IPS-NIHi7 (cell line): ENCODE measurements at regions not wholly inside any gene's neighbourhood (a gene's known extent, or its start where the extent isn't known, plus 50 kb on each side); places are given as distances from the start of the nearest gene placed in this dataset.
"Not testable (repeated sequence)": the region's sequence is repeated elsewhere in the genome, so short reads cannot be mapped to it uniquely, and the experiment has no call there.

Experiments used
- DNase-seq: peaks from one replicate; pipeline ENCODE4 v3.0.0; 2012; ENCODE audit warnings: mixed read lengths; ENCODE audit errors: extremely low spot score

DNA sequence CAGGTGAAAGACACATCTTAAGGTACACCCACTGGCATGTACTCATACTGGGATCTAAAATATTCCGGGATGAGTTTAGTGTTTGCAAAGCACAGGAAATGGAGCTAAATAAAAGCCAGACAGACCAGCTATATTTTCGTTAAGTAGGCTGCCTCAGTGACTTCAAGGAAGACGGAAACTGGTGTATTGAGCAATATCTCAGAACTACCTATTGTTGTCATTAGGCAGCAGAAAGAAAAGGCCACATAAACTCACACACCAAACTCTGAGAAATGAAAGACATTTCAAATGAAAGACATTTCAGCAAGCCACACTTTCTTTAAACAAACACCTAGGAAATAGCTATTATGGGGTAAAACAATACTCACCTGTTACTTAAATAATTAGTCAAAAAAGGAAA, 761.7 kb upstream of the SEMA6D start:
- no peak for DNase-seq

DNA sequence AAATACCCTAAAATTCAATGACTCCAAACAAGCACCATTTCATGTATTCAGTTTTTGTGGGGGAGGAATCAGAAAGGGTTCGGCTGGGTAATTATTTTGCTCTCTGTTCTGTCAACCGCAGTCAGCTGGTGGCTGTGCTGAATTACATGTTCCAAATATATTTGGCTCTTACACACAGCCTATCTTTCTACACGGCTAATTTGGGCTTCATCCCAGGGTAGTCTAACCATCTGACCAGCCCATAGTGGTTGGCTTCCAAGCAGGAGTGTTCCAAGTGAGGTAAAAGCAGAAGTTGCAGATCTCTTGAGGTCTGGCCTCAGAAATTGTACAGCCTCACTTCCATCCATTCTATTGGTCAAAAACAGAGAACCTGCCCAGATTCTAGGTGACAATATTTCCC, 760.8 kb upstream of the SEMA6D start:
- DNase-seq, result no peak

DNA sequence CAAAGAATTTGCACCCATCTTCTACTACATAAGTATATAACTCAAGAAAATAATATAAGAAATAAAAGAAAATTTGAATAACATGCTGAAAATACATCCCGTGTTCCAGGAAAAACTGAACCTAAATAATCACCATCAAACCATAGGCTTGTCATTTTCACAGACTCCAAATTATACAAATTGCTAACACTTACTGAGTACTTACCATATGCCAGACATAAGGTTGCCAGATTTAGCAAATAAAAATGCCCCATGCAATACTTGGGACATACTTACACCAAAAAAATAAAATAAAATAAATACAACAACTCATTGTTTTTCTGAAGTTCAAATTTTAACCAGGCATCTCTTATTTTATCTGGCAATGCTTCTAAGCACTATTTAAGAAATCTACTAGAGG, 760.4 kb upstream of the SEMA6D start:
- no peak for DNase-seq

DNA sequence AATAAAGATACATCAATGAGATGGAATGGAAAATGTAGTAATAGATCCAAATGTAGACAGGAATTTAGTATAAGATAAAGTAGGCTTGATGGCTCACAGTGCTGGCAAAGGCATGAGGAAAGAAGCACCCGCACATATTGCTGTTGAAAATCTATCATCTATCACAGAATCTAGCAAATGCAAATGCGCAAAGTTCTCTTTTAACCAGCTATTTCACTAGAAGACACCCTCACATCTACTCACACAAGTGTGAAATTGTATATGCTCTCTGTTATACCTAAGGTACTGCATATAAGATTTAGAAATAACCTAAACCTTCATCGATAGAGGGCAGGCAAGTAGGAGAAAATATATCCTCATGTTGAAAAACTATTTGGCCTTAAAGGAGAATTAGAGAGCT, 756.7 kb upstream of the SEMA6D start:
- no peak for DNase-seq

DNA sequence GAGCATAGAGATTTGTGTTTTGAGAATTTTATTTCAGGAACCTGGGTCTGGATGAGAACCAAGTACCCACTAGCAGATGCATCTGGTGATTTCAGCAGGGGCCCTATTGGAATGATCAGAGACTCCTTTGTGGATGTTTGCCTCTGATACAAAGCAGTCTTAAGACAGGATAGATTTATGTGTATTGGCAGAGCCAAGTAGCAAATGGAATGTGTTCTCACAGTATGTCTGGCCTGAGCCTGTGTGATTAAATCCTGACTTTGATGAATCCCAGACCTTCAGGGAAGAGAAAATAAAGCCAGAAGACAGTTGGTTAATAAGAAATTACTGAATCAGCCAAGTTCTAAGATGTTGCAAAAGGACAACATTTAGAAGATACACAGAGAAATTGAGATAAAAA, 755.5 kb upstream of the SEMA6D start:
- peak; percentile 13 for DNase-seq

DNA sequence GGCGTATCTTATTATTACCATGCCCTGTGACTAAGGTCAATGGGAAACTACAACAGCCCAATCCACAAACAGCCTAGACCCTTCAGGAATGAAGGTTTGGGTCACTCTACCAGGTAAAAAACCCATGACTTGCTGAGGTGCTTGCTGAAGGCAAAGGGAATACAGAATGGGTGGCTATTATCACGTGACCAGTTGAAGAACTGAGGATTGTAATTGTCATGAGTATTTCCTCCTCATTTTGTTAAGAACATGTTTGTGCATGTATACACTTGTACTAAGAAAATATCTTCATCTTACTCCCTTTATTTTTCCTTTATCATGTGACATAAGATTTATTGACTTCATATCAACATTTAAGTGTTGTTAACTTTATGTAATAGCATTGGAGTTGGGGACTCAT, 729.2 kb upstream of the SEMA6D start:
- not testable (repeated sequence) for DNase-seq

DNA sequence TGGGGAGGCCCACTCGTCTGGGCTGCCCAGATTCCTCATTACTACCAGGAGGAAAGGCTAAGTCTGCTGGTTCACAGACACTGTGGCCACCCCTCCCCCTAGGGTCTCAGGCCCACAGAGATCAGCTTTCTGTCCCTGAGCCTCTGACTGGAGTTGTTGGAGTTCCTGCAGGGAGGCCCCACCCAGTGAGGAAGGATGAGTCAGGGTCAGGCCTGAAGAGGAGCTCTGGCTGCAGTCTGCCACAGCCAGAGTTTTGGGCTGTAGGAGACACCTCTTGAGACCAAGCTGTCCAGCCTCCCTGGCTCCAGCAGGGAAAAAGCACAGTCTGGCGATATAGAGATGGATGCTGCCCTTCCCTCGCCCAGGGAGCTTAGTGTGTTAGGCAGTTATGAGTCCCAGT, 720.9 kb upstream of the SEMA6D start:
- no peak for DNase-seq

DNA sequence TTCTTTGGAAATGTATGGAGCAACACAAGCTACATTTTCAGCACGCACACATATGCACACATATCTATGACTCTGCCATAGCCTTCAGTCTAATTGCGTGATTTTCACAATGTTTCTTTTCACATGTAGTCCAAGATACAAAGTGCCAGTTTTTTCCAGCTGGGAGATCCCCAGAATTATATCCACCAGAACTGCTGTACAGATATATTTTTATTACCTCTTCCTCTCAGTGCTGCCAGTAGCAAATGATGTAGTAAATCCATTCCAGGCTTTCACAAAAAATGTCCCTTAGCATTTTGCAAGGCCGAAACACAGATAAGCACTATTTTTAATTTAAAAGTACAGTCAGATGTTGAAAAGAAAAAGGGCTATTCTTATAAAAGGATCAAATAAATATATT, 719.8 kb upstream of the SEMA6D start:
- no peak for DNase-seq

DNA sequence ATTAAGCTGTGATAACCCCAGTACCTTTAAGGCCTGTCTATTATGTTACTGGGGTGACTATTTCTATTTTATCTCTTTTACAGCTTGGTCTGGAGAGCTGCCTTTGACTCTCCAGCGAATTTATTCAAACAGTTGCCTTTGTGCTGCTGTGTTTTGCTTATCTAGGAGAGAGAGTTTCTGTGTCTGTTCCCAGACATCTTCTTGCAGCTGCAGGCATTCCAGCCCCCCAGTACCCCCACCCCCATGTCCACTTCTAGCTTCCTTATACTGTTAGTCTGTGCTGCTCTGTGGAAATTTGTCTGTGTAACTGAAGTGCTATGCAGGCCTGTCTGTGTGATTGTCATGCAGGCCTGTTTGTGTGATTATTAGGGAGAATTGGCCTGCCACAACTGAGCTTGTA, 713.7 kb upstream of the SEMA6D start:
- no peak for DNase-seq

DNA sequence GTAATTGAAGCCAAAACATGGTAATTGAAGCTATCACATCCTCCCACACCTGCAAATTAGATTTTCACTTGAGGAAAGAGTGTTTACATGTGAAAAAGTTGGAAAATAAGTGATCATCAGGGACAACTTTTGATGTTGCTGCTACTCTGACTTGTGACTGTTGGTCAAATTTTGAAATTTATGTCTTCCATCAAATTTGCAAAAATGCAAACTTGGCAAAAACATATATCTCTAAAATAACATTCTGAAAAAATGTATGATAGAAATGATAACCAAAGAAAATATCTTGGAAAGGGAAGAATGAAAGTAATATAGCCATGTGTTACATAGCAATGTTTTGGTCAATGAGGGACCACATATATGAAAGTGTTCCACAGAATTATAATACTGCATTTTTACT, 703.9 kb upstream of the SEMA6D start:
- DNase-seq, result no peak

DNA sequence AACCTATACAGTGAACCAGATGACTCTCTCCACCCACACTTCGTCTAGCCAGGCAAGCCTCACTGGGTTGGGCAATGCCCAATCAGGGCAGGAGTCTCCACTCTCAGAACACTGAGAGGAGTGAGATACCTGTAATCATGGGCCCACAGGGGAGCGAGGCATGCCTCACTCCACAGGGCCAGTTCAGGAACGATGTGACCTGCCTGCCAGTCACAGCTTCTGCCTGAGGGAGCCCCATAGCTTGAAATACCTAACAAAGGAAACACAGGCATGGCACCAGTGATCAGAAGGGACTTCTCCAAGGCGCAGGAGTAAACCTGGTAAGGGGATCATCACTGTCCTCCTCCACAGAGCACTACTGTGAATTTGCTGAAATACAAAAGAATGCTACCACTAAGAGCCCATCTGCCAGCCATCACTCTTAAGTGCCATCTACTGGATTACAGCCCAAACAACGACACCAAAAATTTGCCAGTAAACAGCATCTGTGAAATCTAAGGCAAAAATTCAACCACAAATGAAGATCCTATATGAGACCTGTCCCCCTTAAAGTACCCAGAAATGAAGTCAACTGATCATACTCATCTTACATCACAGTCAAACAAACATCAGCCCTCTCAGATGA, 689.9 kb upstream of the SEMA6D start:
- DNase-seq, result peak; percentile 27

DNA sequence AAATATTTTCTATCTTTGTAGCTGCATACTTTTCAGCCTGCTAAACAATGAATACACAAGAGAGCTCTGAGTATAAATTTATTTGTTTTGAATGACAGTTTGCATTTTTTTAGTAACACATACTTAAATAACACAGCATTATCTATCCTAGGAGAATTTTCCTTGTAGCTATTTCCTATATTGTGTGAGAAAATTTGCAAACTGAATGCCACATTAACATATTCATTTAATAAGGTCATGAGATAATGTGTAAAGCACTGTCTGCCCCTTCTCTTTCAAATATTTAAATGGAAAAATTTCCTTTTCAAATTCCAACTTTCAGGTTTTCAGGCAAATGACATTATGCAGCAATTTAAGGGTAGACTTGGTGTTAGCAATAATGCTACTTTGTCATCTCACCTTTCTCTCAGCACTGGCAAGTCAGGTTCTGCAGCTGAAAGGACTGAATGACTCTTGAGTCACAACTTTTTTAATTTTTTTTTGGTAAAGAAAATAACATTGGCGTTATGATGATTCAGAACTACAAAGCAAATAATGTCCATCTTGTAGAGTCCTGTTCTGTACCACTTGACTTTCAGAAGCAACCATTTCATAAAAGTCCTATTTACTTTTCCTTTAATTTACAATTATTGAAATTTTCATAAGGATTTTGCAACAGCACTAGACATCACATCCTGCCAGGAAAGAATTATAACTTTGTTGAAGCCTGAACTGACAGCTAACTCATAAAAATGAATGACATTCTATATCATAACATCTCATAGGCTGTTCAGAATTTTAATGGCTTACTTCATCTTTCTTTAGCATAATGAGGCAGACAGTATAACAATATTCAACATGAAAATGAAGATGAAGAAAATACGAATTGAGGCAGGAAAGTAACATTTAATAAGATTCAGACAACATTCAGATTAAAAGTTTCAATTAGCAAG, 681.6 kb upstream of the SEMA6D start:
- DNase-seq, result no peak

DNA sequence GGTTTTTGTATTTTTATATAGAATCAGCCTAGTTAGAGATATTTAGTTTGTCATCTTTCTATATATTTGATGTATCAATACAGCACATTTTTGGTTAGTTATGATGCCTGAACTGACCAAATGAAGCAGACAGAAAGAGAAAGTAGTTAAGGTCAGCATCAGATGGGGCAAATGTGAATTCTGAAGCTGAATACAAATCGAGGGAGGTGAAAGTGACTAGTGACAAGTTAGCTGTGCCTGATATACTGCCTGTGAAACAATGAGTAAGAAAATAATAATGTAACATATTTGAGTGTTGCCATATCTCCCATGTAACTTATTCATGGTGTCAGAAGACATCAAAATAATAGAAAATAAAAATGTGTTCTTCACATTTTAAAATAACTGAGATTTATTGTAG, 680.3 kb upstream of the SEMA6D start:
- no peak for DNase-seq

DNA sequence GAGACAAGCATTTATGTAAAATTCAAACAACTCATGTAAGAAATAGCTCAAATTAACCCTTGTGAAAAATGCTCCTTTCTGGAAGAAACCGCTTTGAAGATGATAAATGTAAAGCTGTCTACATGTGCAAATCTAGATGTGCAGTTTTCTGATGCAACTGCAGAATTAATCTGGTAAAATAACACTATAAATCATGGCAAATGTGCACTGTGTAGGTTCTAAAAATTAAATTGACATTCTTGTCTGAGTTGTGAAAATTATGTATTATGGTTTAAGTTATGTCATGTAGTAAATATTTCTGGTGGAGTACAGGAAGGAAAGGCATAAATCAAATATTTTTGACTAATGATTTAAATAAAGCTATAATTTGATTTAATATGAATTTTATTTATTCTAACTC, 678.1 kb upstream of the SEMA6D start:
- DNase-seq, result no peak

DNA sequence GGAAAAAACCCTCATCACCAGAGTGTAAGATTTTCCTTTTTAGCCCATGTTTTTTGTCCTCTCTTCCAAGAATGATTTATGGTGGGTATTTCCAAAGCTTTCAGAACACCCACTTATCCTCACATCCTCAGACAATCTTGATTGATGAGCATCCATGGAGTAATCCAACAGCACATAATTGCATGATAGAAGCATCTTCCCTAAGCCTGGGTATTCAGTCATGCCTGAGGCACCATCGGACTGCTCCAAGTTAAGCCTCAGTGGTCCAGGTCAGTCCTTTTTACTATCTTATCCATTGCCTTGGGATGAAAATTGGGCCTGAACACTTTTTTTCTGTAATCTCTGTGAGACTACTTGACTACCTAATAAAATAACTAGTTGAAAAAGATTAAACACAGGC, 676.0 kb upstream of the SEMA6D start:
- no peak for DNase-seq

DNA sequence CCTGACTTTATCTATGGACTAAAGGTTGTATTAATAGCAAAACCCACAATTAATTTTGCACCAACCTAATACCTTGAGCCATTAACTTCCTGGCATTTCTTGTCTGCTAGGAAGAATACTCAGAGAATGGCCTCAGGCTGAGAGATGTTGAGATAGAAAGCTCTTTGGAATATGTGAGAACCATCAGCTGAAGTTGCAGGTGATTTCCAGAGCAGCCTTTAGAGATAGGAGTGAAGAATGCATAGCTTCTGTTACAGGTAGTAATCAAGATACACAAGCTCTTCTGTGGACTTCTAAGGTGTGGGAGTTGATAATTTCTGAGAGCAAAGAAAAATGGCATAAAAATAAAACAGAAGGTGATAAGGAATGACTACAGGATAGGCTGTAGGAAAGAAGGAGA, 669.3 kb upstream of the SEMA6D start:
- not testable (repeated sequence) for DNase-seq

DNA sequence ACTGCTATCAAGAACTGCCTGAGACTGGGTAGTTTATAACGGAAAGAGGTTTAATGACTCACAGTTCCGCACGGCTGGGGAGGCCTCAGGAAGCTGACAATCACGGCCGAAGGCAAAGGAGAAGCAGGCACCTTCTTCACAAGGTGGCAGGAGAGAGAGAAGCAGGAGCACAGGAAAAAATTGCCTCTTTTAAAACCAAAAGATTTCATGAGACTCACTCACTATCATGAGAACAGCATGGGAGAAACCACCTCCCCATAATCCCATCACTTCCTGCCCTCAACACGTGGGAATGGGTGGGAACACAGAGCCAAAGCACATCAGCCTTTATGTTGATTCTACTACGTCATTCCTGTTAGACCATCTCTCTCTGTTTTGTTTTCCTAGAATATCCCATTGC, 650.9 kb upstream of the SEMA6D start:
- DNase-seq, result no peak

DNA sequence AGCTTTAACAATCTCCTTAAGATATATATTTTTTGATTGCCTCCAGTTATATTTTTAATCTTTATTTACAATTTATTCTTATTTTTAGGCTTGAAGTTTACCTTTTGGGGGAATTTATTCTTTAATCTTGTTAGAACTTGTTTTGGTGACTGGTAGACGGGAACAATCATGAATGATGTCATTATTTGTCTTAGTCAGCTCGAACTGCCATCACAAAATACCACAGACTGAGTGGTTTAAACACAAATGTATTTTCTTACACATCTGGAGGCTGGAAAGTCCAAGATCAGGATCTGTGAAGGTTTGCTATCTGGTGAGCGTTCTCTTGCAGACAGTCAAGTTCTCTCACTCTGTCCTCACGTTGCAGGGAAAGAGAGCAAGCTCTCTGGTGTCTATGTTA, 639.5 kb upstream of the SEMA6D start:
- not testable (repeated sequence) for DNase-seq

DNA sequence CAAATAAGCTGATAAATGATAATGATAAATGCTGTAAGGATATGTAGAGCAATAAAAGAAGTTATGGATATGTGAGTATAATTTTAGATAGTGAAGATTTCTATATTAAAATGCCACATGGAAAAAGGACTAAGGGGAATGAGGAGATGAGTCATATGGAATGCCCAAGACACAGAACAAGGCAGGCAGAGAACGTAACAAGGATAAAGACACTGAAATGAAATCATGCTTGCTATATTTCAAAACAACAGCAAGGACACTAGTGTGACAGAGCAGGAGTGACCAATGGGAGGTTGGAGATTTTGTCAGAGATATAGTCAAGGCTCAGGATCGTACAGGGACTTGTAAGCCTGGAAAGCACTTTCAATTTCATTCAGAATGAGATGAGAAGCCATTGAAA, 621.5 kb upstream of the SEMA6D start:
- no peak for DNase-seq

DNA sequence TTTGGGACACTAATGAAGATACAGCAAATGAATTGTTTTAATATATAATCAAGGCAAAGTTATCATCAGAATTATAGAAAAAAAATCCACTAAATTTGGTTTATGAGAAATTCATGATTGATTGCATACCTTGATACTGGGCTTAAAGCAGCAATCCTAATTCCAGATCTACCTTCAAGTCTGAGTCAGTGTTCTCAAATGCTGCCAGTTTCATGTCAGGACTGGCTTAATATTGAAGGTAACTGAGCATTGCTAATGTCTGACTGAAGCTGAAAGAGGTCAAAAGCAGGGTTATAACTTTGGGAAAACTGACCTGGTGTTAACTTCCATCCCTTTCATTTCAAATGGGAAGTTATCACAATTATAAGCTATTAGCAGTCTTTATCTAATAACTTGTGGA, 618.8 kb upstream of the SEMA6D start:
- DNase-seq, result not testable (repeated sequence)

DNA sequence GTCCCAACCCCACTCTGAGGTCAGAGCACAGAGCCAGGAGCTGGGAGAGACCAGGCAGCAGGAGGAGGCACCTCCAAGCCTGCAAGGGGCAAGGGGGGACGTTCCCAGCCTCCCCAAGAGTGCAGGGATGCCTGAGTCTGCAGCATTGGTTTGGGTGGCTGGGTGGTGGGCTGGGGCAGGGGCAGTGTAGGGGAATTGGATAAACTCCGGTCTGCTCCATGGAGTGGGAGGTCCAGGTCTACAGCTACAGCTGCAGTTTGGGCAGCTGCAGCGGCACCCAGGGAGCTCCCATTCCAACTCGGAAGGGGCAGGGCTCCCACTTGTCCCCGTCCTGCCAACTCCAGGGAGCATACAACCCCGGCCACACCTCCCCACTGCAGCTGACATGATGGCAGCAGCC, 617.5 kb upstream of the SEMA6D start:
- not testable (repeated sequence) for DNase-seq

DNA sequence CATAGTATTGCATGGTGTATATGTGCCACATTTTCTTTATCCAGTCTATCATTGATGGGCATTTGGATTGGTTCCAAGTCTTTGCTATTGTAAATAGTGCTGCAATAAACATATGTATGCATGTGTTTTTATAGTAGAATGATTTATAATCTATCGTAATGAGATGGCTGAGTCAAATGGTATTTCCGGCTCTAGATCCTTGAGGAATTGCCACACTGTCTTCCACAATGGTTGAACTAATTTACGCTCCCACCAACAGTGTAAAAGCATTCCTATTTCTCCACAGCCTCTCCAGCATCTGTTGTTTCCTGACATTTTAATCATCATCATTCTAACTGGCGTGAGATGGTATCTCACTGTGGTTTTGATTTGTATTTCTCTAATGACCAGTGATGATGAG, 608.5 kb upstream of the SEMA6D start:
- not testable (repeated sequence) for DNase-seq

DNA sequence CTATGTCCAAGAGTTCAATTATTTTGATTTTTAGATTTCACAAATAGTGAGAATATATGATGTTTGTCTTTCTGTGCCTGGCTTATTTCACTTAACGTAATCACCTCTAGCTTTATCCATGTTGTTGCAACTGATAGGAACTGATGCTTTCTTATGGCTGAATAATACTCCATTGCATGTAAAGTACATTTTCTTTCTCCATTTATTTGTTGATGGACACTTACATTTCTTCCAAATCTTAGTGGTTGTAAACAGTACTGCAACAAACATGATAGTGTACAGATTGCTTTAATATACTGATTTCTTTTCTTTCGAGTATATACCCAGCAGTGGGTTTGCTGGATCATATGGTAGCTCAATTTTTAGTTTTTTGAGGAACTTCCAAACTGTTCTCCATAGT, 600.6 kb upstream of the SEMA6D start:
- DNase-seq, result no peak
